Endothelial cell of umbilical vein (primary cell): ENCODE measurements at regions not wholly inside any gene's neighbourhood (a gene's known extent, or its start where the extent isn't known, plus 50 kb on each side); places are given as distances from the start of the nearest gene placed in this dataset.

Experiments used
- BruUV-seq: library from RNA; stranded (reverse); fragments of 400-500 nt; replicated peaks from 2 replicates; lab custom pipeline; 2021; lab: Mats Ljungman, UMichigan
- CTCF ChIA-PET: fragments of 300-600, 350-600 bp; sonication (Branson Sonifier 250); formaldehyde crosslinking; loops from one replicate; lab custom pipeline; 2021; ENCODE audit warnings: antibody characterized with exemption, inconsistent platforms; lab: Charles Lee
- POLR2A ChIA-PET: fragments of 300-600, 350-600 bp; sonication (Branson Sonifier 250); formaldehyde crosslinking; loops from one replicate; lab custom pipeline; 2021; ENCODE audit warnings: antibody characterized with exemption, inconsistent platforms; lab: Charles Lee
- DNase-seq: peaks from one replicate; pipeline ENCODE4 v3.0.0-alpha.2; 2011; ENCODE audit warnings: low read depth, low spot score
- FAIRE-seq: peaks from 2 replicates; lab custom pipeline; 2011; peaks lifted over from hg19 to GRCh38; lab: Jason Lieb, UNC
- H2AFZ ChIP-seq: 2 replicates; pipeline ENCODE4 v1.6.0; 2012; ENCODE audit warnings: low read depth, low read length, control low read depth, inconsistent platforms
- H3K27ac ChIP-seq: 2 replicates; pipeline ENCODE4 v1.5.1; 2011; ENCODE audit warnings: low read depth, mild to moderate bottlenecking, control low read depth, low read length, moderate library complexity; ENCODE audit not compliant: insufficient read depth
- H3K27me3 ChIP-seq, 2 experiments: 2 replicates each; pipeline versions ENCODE4 v1.6.0 to v1.6.1; 2011; ENCODE audit warnings: low read length in 2 of 2, mixed read lengths in 1 of 2; ENCODE audit not compliant: control insufficient read depth in 2 of 2, insufficient read depth in 2 of 2
- H3K36me3 ChIP-seq, 2 experiments: 2 replicates in 1 of 2; 3 replicates in 1 of 2; pipeline ENCODE4 v1.5.1; 2011; ENCODE audit warnings: low read length in 2 of 2, mild to moderate bottlenecking in 1 of 2, moderate library complexity in 1 of 2; ENCODE audit not compliant: control insufficient read depth in 2 of 2, insufficient read depth in 2 of 2; ENCODE audit errors: extremely low read depth in 1 of 2
- H3K4me1 ChIP-seq: 3 replicates; pipeline ENCODE4 v1.5.1; 2011; ENCODE audit warnings: mild to moderate bottlenecking, low read length; ENCODE audit not compliant: control insufficient read depth, insufficient read depth; ENCODE audit errors: extremely low read depth
- H3K4me2 ChIP-seq: 2 replicates; pipeline ENCODE4 v1.6.1; 2011; ENCODE audit warnings: low read length, control low read depth, mixed read lengths; ENCODE audit not compliant: insufficient read depth
- H3K4me3 ChIP-seq, 3 experiments: fragments of 200-600 bp in 1 of 3; sonication (generic), shearing (Covaris generic) in 1 of 3; replicated peaks in 1 of 3; 2 replicates each; pipeline ENCODE4 v1.5.1; 2011 to 2016; ENCODE audit warnings: control low read depth in 3 of 3, low read length in 3 of 3, mild to moderate bottlenecking in 2 of 3, inconsistent platforms in 1 of 3, low read depth in 1 of 3, moderate library complexity in 1 of 3; ENCODE audit not compliant: insufficient read depth in 1 of 3
- H3K79me2 ChIP-seq: 2 replicates; pipeline ENCODE4 v1.6.0; 2012; ENCODE audit warnings: low read length, inconsistent platforms; ENCODE audit not compliant: control insufficient read depth, insufficient read depth
- H3K9ac ChIP-seq: replicated peaks from 2 replicates; pipeline ENCODE3; 2011; ENCODE audit warnings: low read length, control low read depth; ENCODE audit not compliant: insufficient read depth; ENCODE audit errors: extremely low read depth
- H3K9me1 ChIP-seq: replicated peaks from 3 replicates; pipeline ENCODE4 v1.6.0; 2011; ENCODE audit warnings: mild to moderate bottlenecking, low read length; ENCODE audit not compliant: control insufficient read depth, insufficient read depth; ENCODE audit errors: extremely low read depth
- H3K9me3 ChIP-seq: replicated peaks from 2 replicates; pipeline ENCODE4 v1.5.1; 2012; ENCODE audit warnings: low read length, inconsistent platforms; ENCODE audit not compliant: control insufficient read depth, insufficient read depth
- H4K20me1 ChIP-seq: replicated peaks from 2 replicates; pipeline ENCODE3; 2011; ENCODE audit warnings: mild to moderate bottlenecking, low read length; ENCODE audit not compliant: control insufficient read depth, insufficient read depth; ENCODE audit errors: extremely low read depth
- CTCF ChIP-seq, 2 donors: IDR thresholded peaks; 1 replicate in 1 of 2; 2 replicates in 1 of 2; pipeline ENCODE4 v1.5.1; 2011; ENCODE audit warnings: low read length in 2 of 2, mild to moderate bottlenecking in 2 of 2, moderate library complexity in 2 of 2, control low read depth in 1 of 2, inconsistent platforms in 1 of 2, low read depth in 1 of 2; ENCODE audit not compliant: insufficient read depth in 1 of 2; ENCODE audit errors: extremely low read depth in 1 of 2
- EZH2 ChIP-seq: IDR thresholded peaks from 2 replicates; pipeline ENCODE4 v1.6.1; 2012; ENCODE audit warnings: borderline replicate concordance, low read depth, mild to moderate bottlenecking, moderate library complexity, low read length, inconsistent platforms; ENCODE audit not compliant: severe bottlenecking
- FOS ChIP-seq: IDR thresholded peaks from 2 replicates; pipeline ENCODE4 v1.6.1; 2011; ENCODE audit warnings: mild to moderate bottlenecking, low read length, moderate library complexity, borderline replicate concordance; ENCODE audit not compliant: insufficient read depth
- GATA2 ChIP-seq: IDR thresholded peaks from 2 replicates; pipeline ENCODE4 v1.7.0; 2011; ENCODE audit warnings: low read depth, mild to moderate bottlenecking, moderate library complexity, mixed read lengths, low read length; ENCODE audit not compliant: insufficient read length, insufficient read depth
- JUN ChIP-seq: IDR thresholded peaks from 2 replicates; pipeline ENCODE4 v1.6.1; 2011; ENCODE audit warnings: borderline replicate concordance, low read depth; ENCODE audit not compliant: insufficient read length, insufficient read depth
- MAX ChIP-seq: IDR thresholded peaks from 2 replicates; pipeline ENCODE4 v1.6.1; 2011; ENCODE audit not compliant: insufficient read depth, insufficient read length
- MYC ChIP-seq: IDR thresholded peaks from one replicate; pipeline ENCODE4 v1.6.1; 2011; ENCODE audit warnings: mild to moderate bottlenecking, low read depth, low read length
- POLR2A ChIP-seq: IDR thresholded peaks from 2 replicates; pipeline ENCODE4 v1.6.1; 2012; ENCODE audit warnings: low read depth, mild to moderate bottlenecking, control low read depth, low read length
- POLR2AphosphoS5 ChIP-seq: IDR thresholded peaks from 2 replicates; pipeline ENCODE4 v1.6.1; 2012; ENCODE audit warnings: low read depth, mild to moderate bottlenecking, control low read depth, low read length, moderate library complexity; ENCODE audit not compliant: insufficient read depth
- dilution Hi-C: fragments of 300-500 bp; cut with MboI; formaldehyde crosslinking; loops from one replicate; pipeline ENCODE4 v1.15.0; 2019; ENCODE audit warnings: low sequenced_read_pairs; ENCODE audit not compliant: extremely low pct_ligation_motif_present
- intact Hi-C: fragments of 100-400 bp; cut with micrococcal nuclease; formaldehyde crosslinking; loops from one replicate; pipeline ENCODE4 v1.10.0; 2022

GRCh38 chr2:6336752-6337471 is 528.8 kb downstream of the CMPK2 start:
- H3K27ac ChIP-seq, result no peak overlapping the region
- TF ChIP-seq POLR2A (no peak), EZH2 (no peak), FOS (no peak), CTCF (IDR thresholded peaks at IDR 0.05; ENCODE audit: extremely low read depth in 1 of 2, insufficient read depth in 1 of 2, low read depth in 1 of 2, low read length in 2 of 2) (no peak), POLR2AphosphoS5 (no peak), GATA2 (no peak), MAX (no peak), MYC (no peak), JUN (no peak)
- no peaks in the 10 kb centered on the region for H3K36me3 ChIP-seq
- H3K4me2 ChIP-seq, result no peak overlapping the region
- no peaks in the 10 kb centered on the region for H3K4me1 ChIP-seq
- no TSS peak for BruUV-seq
- H3K4me3 ChIP-seq, result no peak overlapping the region
- ChIA-PET CTCF (no interaction called here), POLR2A (no interaction called here)
- FAIRE-seq (no peak), DNase-seq (no peak)
- intact Hi-C loops, result no loop called here
- H3K79me2 ChIP-seq, result no peaks in the 10 kb centered on the region
- peaks cover 11% of the 10 kb centered on the region for H3K9me3 ChIP-seq
- H3K27me3 ChIP-seq, result no peaks in the 10 kb centered on the region
- H3K9ac ChIP-seq, result no peak overlapping the region
- dilution Hi-C loops, result no loop called here
- no peak overlapping the region for H2AFZ ChIP-seq
- H3K9me1 ChIP-seq, result no peaks in the 10 kb centered on the region
- no peaks in the 10 kb centered on the region for H4K20me1 ChIP-seq
